HCT116 (cell line): ENCODE measurements at regions not wholly inside any gene's neighbourhood (a gene's known extent, or its start where the extent isn't known, plus 50 kb on each side); places are given as distances from the start of the nearest gene placed in this dataset.

Experiments used
- ATAC-seq: fragments of 200-7000 bp; cut with Tn5 transposase; 2 replicates; pipeline ENCODE4 v1.9.1; 2020; ENCODE audit warnings: mild to moderate bottlenecking, moderate library complexity
- BruUV-seq: library from RNA; stranded (reverse); fragments of 400-500 nt; replicated peaks from 2 replicates; lab custom pipeline; 2021; lab: Mats Ljungman, UMichigan
- CTCF ChIA-PET: fragments of 300-600 bp; sonication (Branson Sonifier 250); formaldehyde crosslinking; loops from one replicate; lab custom pipeline; 2021; ENCODE audit warnings: antibody characterized with exemption; lab: Charles Lee
- POLR2A ChIA-PET: fragments of 300-600, 350-600 bp; sonication (Branson Sonifier 250); formaldehyde crosslinking; loops from one replicate; lab custom pipeline; 2021; ENCODE audit warnings: antibody characterized with exemption; lab: Charles Lee
- RAD21 ChIA-PET, 2 experiments: fragments of 300-600 bp; sonication (Branson Sonifier 250); formaldehyde crosslinking; loops; one replicate each; lab custom pipeline; 2023; ENCODE audit warnings: low total read pairs in 2 of 2; ENCODE audit not compliant: uncharacterized antibody in 2 of 2, unreplicated experiment in 2 of 2, low non-redundant PET in 1 of 2; lab: Charles Lee
- DNase-seq: peaks from one replicate; pipeline ENCODE4 v3.0.0-alpha.2; 2010; ENCODE audit warnings: low read depth, low spot score
- H2AFZ ChIP-seq: fragments of 200-600 bp; shearing (Covaris generic), sonication (generic); 2 replicates; pipeline ENCODE4 v1.6.1; 2017; ENCODE audit warnings: low read depth, mixed run types, mixed read lengths, antibody characterized with exemption, low read length; ENCODE audit not compliant: poor library complexity, severe bottlenecking
- H3K27ac ChIP-seq: 2 replicates; pipeline ENCODE4 v1.5.1; 2012; ENCODE audit warnings: low read depth, low read length
- H3K27me3 ChIP-seq: fragments of 200-600 bp; sonication (generic); 2 replicates; pipeline ENCODE4 v1.6.1; 2016; ENCODE audit warnings: mixed run types, low read length, mixed read lengths; ENCODE audit not compliant: insufficient read depth
- H3K36me3 ChIP-seq, 2 experiments: fragments of 200-500 bp in 1 of 2; fragments of 200-600 bp in 1 of 2; sonication (Bioruptor generic) in 1 of 2; sonication (generic) in 1 of 2; 2 replicates each; pipeline versions ENCODE4 v1.5.1 to v1.6.1; 2014 to 2016; ENCODE audit warnings: low read length in 2 of 2, inconsistent platforms in 1 of 2, mixed read lengths in 1 of 2, mixed run types in 1 of 2; ENCODE audit not compliant: insufficient read depth in 2 of 2, control insufficient read depth in 1 of 2
- H3K4me1 ChIP-seq, 2 experiments: fragments of 200-600 bp in 1 of 2; sonication (generic) in 1 of 2; 2 replicates each; pipeline versions ENCODE4 v1.5.1 to v1.6.1; 2012 to 2017; ENCODE audit warnings: low read length in 2 of 2, inconsistent platforms in 1 of 2, mild to moderate bottlenecking in 1 of 2, mixed read lengths in 1 of 2, mixed run types in 1 of 2, moderate library complexity in 1 of 2; ENCODE audit not compliant: insufficient read depth in 2 of 2, control insufficient read depth in 1 of 2
- H3K4me2 ChIP-seq: fragments of 200-600 bp; sonication (generic); 2 replicates; pipeline ENCODE4 v1.6.1; 2017; ENCODE audit warnings: mixed run types, low read length, mixed read lengths
- H3K4me3 ChIP-seq, 2 experiments: fragments of 200-600 bp in 1 of 2; sonication (generic) in 1 of 2; replicated peaks in 1 of 2; 2 replicates each; pipeline ENCODE4 v1.5.1; 2011 to 2016; ENCODE audit warnings: low read length in 2 of 2, control low read depth in 1 of 2, low read depth in 1 of 2, mild to moderate bottlenecking in 1 of 2, mixed read lengths in 1 of 2, mixed run types in 1 of 2
- H3K79me2 ChIP-seq: fragments of 200-600 bp; sonication (generic); 2 replicates; pipeline ENCODE4 v1.6.1; 2017; ENCODE audit warnings: mild to moderate bottlenecking, mixed run types, low read length, moderate library complexity, mixed read lengths; ENCODE audit not compliant: insufficient read depth
- H3K9ac ChIP-seq: fragments of 200-600 bp; sonication (generic); 2 replicates; pipeline ENCODE4 v1.6.1; 2016; ENCODE audit warnings: low read length, mixed read lengths
- H3K9me2 ChIP-seq: fragments of 200-600 bp; sonication (generic), shearing (Covaris generic); 2 replicates; pipeline ENCODE4 v1.6.1; 2017; ENCODE audit warnings: mixed run types, mild to moderate bottlenecking, moderate library complexity; ENCODE audit not compliant: insufficient read depth
- H3K9me3 ChIP-seq, 2 experiments: fragments of 200-500 bp in 1 of 2; fragments of 200-600 bp in 1 of 2; sonication (Bioruptor generic) in 1 of 2; sonication (generic) in 1 of 2; 2 replicates each; pipeline ENCODE4 v1.6.1; 2014 to 2017; ENCODE audit warnings: low read length in 2 of 2, mixed read lengths in 2 of 2, inconsistent platforms in 1 of 2, low read depth in 1 of 2, mild to moderate bottlenecking in 1 of 2, mixed run types in 1 of 2, moderate library complexity in 1 of 2; ENCODE audit not compliant: control insufficient read depth in 1 of 2, insufficient read depth in 1 of 2
- H4K20me1 ChIP-seq: fragments of 200-600 bp; sonication (generic), shearing (Covaris generic); 2 replicates; pipeline ENCODE4 v1.6.1; 2017; ENCODE audit warnings: mixed run types, mild to moderate bottlenecking, moderate library complexity; ENCODE audit not compliant: insufficient read depth
- CBX3 ChIP-seq: IDR thresholded peaks from 2 replicates; pipeline ENCODE4 v1.6.1; 2012; ENCODE audit warnings: low read depth
- CEBPB ChIP-seq: IDR thresholded peaks from 2 replicates; pipeline ENCODE4 v1.6.1; 2012; ENCODE audit warnings: low read depth
- CTCF ChIP-seq, 3 experiments: fragments of 200-600 bp in 1 of 3; sonication (generic) in 1 of 3; IDR thresholded peaks in 2 of 3; conservative IDR thresholded peaks in 1 of 3; 2 replicates each; pipeline ENCODE4 v1.5.1; 2012 to 2017; ENCODE audit warnings: low read depth in 2 of 3, low read length in 2 of 3, antibody characterized with exemption in 1 of 3, borderline replicate concordance in 1 of 3, control low read depth in 1 of 3, mild to moderate bottlenecking in 1 of 3, mixed read lengths in 1 of 3, mixed run types in 1 of 3, moderate library complexity in 1 of 3; ENCODE audit not compliant: insufficient read depth in 1 of 3
- ELF1 ChIP-seq: IDR thresholded peaks from 2 replicates; pipeline ENCODE4 v1.6.1; 2012; ENCODE audit warnings: low read depth, borderline replicate concordance
- EZH2 ChIP-seq: fragments of 200-600 bp; sonication (generic); IDR thresholded peaks from 2 replicates; pipeline ENCODE4 v1.6.1; 2017; ENCODE audit warnings: antibody characterized with exemption, mixed run types
- EZH2phosphoT487 ChIP-seq: fragments of 200-600 bp; IDR thresholded peaks from 2 replicates; pipeline ENCODE4 v1.6.1; 2018; ENCODE audit warnings: antibody characterized with exemption, borderline replicate concordance
- FOSL1 ChIP-seq: IDR thresholded peaks from 2 replicates; pipeline ENCODE4 v1.6.1; 2012; ENCODE audit warnings: low read depth
- JUND ChIP-seq: IDR thresholded peaks from 2 replicates; pipeline ENCODE4 v1.6.1; 2012
- MAX ChIP-seq: IDR thresholded peaks from 2 replicates; pipeline ENCODE4 v1.6.1; 2012
- POLR2A ChIP-seq: IDR thresholded peaks from 2 replicates; pipeline ENCODE4 v1.7.0; 2011; ENCODE audit warnings: borderline replicate concordance; ENCODE audit not compliant: insufficient read depth, insufficient read length; ENCODE audit errors: extremely low read depth
- RAD21 ChIP-seq: IDR thresholded peaks from 2 replicates; pipeline ENCODE4 v1.6.1; 2012; ENCODE audit warnings: low read depth, mild to moderate bottlenecking
- SIN3A ChIP-seq: IDR thresholded peaks from 2 replicates; pipeline ENCODE4 v1.6.1; 2012; ENCODE audit warnings: low read depth
- SP1 ChIP-seq: IDR thresholded peaks from 2 replicates; pipeline ENCODE4 v1.6.1; 2012; ENCODE audit warnings: low read depth
- SRF ChIP-seq: IDR thresholded peaks from 2 replicates; pipeline ENCODE4 v1.6.1; 2012; ENCODE audit warnings: low read depth
- TCF7L2 ChIP-seq: IDR thresholded peaks from 2 replicates; pipeline ENCODE4 v1.7.0; 2011; ENCODE audit warnings: borderline replicate concordance, inconsistent platforms; ENCODE audit not compliant: insufficient read depth, insufficient read length; ENCODE audit errors: extremely low read depth
- YY1 ChIP-seq: IDR thresholded peaks from 2 replicates; pipeline ENCODE4 v1.6.1; 2011; ENCODE audit warnings: low read length, low read depth, moderate library complexity, mild to moderate bottlenecking; ENCODE audit not compliant: insufficient replicate concordance; ENCODE audit errors: extremely low read depth
- ZFX ChIP-seq: fragments of 450-650 bp; IDR thresholded peaks from 2 replicates; pipeline ENCODE4 v1.6.1; 2017
- ZNF274 ChIP-seq: fragments of 200-500 bp; sonication (Bioruptor generic); IDR thresholded peaks from 2 replicates; pipeline ENCODE4 v1.6.1; 2014; ENCODE audit warnings: mild to moderate bottlenecking, low read depth, low read length, inconsistent platforms
- intact Hi-C: fragments of 100-400 bp; cut with micrococcal nuclease; formaldehyde crosslinking; loops from 2 replicates; pipeline ENCODE4 v1.10.0; 2022

GRCh38 chr9:532707-533106 is 308.8 kb upstream of the DMRT1 start:
- no peaks in the 10 kb centered on the region for H3K27me3 ChIP-seq
- no peaks in the 10 kb centered on the region for H3K9me2 ChIP-seq
- intact Hi-C loops: no loop called here
- no peak overlapping the region for H2AFZ ChIP-seq
- H3K36me3 ChIP-seq: no peaks in the 10 kb centered on the region
- ChIA-PET CTCF (no interaction called here), POLR2A (no interaction called here), RAD21 (no interaction called here)
- H3K9me3 ChIP-seq: no peaks in the 10 kb centered on the region
- H3K4me1 ChIP-seq: peaks cover 8 to 16% of the 10 kb centered on the region in 2 experiments
- no peak for DNase-seq
- H3K27ac ChIP-seq: no peak overlapping the region
- H3K79me2 ChIP-seq: peaks cover 28% of the 10 kb centered on the region
- H3K4me3 ChIP-seq: no peak overlapping the region
- no peak overlapping the region for H3K9ac ChIP-seq
- H4K20me1 ChIP-seq: no peaks in the 10 kb centered on the region
- BruUV-seq: no TSS peak
- TF ChIP-seq POLR2A (no peak), EZH2phosphoT487 (no peak), EZH2 (no peak), ZNF274 (no peak), TCF7L2 (no peak), SRF (no peak), FOSL1 (no peak), CBX3 (no peak), SIN3A (no peak)
- ATAC-seq: no peak
- no peak overlapping the region for H3K4me2 ChIP-seq

GRCh38 chr9:534886-535285 is 306.6 kb upstream of the DMRT1 start:
- Histone ChIP-seq H4K20me1 (no peaks in the 10 kb centered on the region), H3K4me2 (no peak overlapping the region), H3K27me3 (no peaks in the 10 kb centered on the region), H3K9me3 (no peaks in the 10 kb centered on the region), H3K36me3 (no peaks in the 10 kb centered on the region), H3K9me2 (no peaks in the 10 kb centered on the region), H3K79me2 (peaks cover 33% of the 10 kb centered on the region), H3K27ac (no peak overlapping the region), H3K4me1 (peaks cover 8 to 12% of the 10 kb centered on the region in 2 experiments), H3K9ac (no peak overlapping the region), H2AFZ (no peak overlapping the region), H3K4me3 (no peak overlapping the region)
- ATAC-seq: no peak
- intact Hi-C loops: no loop called here
- no peak for DNase-seq
- CTCF ChIA-PET: no interaction called here
- RAD21 ChIA-PET: no interaction called here
- POLR2A ChIA-PET: no interaction called here
- BruUV-seq: no TSS peak
- TF ChIP-seq RAD21 (no peak), ZFX (no peak), YY1 (no peak), JUND (no peak), ELF1 (no peak), CTCF (IDR thresholded peaks at IDR 0.05 in 2 of 3, conservative IDR thresholded peaks at IDR 0.05 in 1 of 3; ENCODE audit: borderline replicate concordance in 1 of 3, insufficient read depth in 1 of 3, low read depth in 2 of 3, low read length in 2 of 3) (no peak), POLR2A (no peak), CEBPB (no peak), ZNF274 (no peak), EZH2phosphoT487 (no peak), MAX (no peak), CBX3 (no peak), SP1 (no peak)
- TF ChIP-seq, all 23 proteins: peak for 0
